ENCODE measurements at regions not wholly inside any gene's neighbourhood (a gene's known extent, or its start where the extent isn't known, plus 50 kb on each side); places are given as distances from the start of the nearest gene placed in this dataset.

GRCh38 chr11:91174734-91175133, 951.9 kb upstream of the CHORDC1 start:
- no peak for ATAC-seq (replicated peaks in 1 of 2)
- Mint-ChIP-seq H3K4me3 (no peak overlapping the region), H3K9me3 (peaks cover 8 to 13% of the 10 kb centered on the region in 2 donors), H3K27ac (no peak overlapping the region), H3K4me1 (ENCODE audit: low read depth) (no peaks in the 10 kb centered on the region), H3K36me3 (ENCODE audit: insufficient read depth in 2 of 2) (no peaks in the 10 kb centered on the region), H3K27me3 (ENCODE audit: low read depth) (no peaks in the 10 kb centered on the region)
- no peak for DNase-seq

GRCh38 chr11:91174193-91174592, 951.3 kb upstream of the CHORDC1 start:
- H3K27me3 Mint-ChIP-seq (ENCODE audit: low read depth), result no peaks in the 10 kb centered on the region
- DNase-seq, result no peak
- no peak overlapping the region for H3K4me3 Mint-ChIP-seq
- H3K36me3 Mint-ChIP-seq (ENCODE audit: insufficient read depth in 2 of 2), result no peaks in the 10 kb centered on the region
- H3K27ac Mint-ChIP-seq, result no peak overlapping the region
- peaks cover 8 to 13% of the 10 kb centered on the region in 2 donors for H3K9me3 Mint-ChIP-seq
- ATAC-seq (replicated peaks in 1 of 2), result no peak
- H3K4me1 Mint-ChIP-seq (ENCODE audit: low read depth), result no peaks in the 10 kb centered on the region

- Mint-ChIP-seq H3K36me3 (ENCODE audit: insufficient read depth in 2 of 2) (no peaks in the 10 kb centered on the region), H3K4me1 (ENCODE audit: low read depth) (no peaks in the 10 kb centered on the region), H3K27me3 (ENCODE audit: low read depth) (no peaks in the 10 kb centered on the region), H3K27ac (no peak overlapping the region), H3K4me3 (no peak overlapping the region), H3K9me3 (peaks cover 8 to 13% of the 10 kb centered on the region in 2 donors)
- ATAC-seq (replicated peaks in 1 of 2) (no peak), DNase-seq (no peak)
Measured at GRCh38 chr11:91173701-91174100, 950.9 kb upstream of the CHORDC1 start.

- Mint-ChIP-seq H3K9me3 (peaks cover 8 to 9% of the 10 kb centered on the region in 2 donors), H3K27ac (no peak overlapping the region), H3K27me3 (ENCODE audit: low read depth) (no peaks in the 10 kb centered on the region), H3K36me3 (ENCODE audit: insufficient read depth in 2 of 2) (no peaks in the 10 kb centered on the region), H3K4me3 (no peak overlapping the region), H3K4me1 (ENCODE audit: low read depth) (no peaks in the 10 kb centered on the region)
- no peak for ATAC-seq (replicated peaks in 1 of 2)
- no peak for DNase-seq
Measured at GRCh38 chr11:91170711-91171110, 947.9 kb upstream of the CHORDC1 start.

DNA sequence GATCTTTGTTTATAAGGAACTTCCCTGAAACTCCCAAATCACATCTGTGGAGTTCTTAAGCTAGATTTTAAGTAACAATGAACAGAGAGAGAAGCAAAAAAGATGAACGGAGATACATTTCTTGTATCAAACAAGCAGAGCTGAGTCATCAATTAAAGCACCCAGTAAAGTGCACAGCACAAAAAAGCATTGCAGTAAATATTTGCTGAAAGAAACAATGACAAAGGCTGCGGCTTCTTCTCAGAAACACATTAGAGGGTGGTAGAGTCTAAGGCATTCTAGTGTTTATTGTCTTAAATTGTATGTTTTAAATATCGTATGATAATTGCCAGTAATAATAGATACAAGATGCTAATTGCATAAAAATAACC, 941.6 kb upstream of the CHORDC1 start:
- no peak for DNase-seq
- Mint-ChIP-seq H3K4me1 (ENCODE audit: low read depth) (no peaks in the 10 kb centered on the region), H3K9me3 (peaks cover 2 to 6% of the 10 kb centered on the region in 2 donors), H3K4me3 (no peak overlapping the region), H3K27me3 (ENCODE audit: low read depth) (no peaks in the 10 kb centered on the region), H3K27ac (no peak overlapping the region), H3K36me3 (ENCODE audit: insufficient read depth in 2 of 2) (no peaks in the 10 kb centered on the region)
- ATAC-seq (replicated peaks in 1 of 2), result no peak

DNA sequence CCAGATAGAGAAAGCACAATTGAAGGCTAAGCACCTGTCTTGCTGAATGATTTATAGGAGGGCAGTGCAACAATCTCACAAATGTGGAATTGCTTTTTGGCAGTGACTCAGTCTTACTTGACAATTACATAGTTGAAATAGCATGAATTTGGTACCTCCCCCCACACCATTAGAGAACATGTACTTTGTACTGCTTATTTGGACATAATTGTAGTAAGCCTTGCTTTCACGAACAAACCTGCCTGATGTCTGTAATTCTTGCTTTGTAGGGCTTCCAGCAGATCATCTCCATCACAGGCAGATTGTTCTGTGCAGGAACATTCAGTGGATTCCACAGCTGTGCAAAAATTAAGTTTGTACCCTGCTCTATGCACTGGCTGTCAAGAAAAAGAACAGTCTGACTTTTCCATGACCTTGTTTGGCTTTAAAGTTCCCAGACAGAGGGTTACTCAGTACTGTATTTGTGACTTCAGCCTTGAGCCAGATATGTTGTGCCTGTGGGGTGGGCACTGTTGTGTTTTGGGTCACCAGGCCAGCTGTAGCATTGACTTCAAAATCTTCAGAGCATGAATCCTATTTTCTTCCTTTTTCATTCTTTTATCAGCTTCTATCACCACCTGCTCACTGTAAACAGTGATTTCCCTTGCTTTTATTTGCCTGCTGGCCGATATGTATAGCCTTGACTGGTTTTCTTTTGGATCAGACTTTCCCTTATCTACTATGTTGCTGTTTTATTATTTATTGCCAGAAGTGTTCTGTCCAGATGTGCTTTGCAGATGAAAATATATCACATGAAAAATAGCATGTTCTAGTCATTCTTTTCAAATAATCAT, 941.0 kb upstream of the CHORDC1 start:
- Mint-ChIP-seq H3K27ac (no peak overlapping the region), H3K4me1 (ENCODE audit: low read depth) (no peaks in the 10 kb centered on the region), H3K4me3 (no peak overlapping the region), H3K27me3 (ENCODE audit: low read depth) (no peaks in the 10 kb centered on the region), H3K9me3 (peaks cover 2 to 6% of the 10 kb centered on the region in 2 donors), H3K36me3 (ENCODE audit: insufficient read depth in 2 of 2) (no peaks in the 10 kb centered on the region)
- no peak for ATAC-seq (replicated peaks in 1 of 2)
- no peak for DNase-seq

DNA sequence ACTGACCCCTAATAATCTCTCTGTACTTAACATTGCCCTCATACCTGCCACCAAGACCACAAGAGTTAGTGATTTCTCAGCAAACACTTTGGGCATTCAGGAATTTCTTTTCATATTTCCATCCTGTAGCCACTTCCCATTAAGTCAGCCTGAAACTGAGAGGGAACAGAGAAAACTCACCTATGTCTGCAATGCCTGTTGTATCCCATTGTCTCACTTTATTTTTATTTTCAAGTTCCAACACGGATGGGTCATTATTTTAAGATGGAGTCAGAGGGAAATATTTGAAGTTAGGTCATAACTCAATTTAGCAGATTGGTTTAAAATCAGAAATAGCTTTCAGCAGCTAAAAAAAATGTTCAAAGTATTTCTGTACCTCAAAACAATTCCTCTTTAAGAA, 937.8 kb upstream of the CHORDC1 start:
- no peaks in the 10 kb centered on the region for H3K4me1 Mint-ChIP-seq (ENCODE audit: low read depth)
- DNase-seq, result no peak
- H3K4me3 Mint-ChIP-seq, result no peak overlapping the region
- no peak for ATAC-seq (replicated peaks in 1 of 2)
- H3K9me3 Mint-ChIP-seq, result peaks cover 2 to 6% of the 10 kb centered on the region in 2 donors
- H3K27ac Mint-ChIP-seq, result no peak overlapping the region
- H3K27me3 Mint-ChIP-seq (ENCODE audit: low read depth), result no peaks in the 10 kb centered on the region
- H3K36me3 Mint-ChIP-seq (ENCODE audit: insufficient read depth in 2 of 2), result no peaks in the 10 kb centered on the region

DNA sequence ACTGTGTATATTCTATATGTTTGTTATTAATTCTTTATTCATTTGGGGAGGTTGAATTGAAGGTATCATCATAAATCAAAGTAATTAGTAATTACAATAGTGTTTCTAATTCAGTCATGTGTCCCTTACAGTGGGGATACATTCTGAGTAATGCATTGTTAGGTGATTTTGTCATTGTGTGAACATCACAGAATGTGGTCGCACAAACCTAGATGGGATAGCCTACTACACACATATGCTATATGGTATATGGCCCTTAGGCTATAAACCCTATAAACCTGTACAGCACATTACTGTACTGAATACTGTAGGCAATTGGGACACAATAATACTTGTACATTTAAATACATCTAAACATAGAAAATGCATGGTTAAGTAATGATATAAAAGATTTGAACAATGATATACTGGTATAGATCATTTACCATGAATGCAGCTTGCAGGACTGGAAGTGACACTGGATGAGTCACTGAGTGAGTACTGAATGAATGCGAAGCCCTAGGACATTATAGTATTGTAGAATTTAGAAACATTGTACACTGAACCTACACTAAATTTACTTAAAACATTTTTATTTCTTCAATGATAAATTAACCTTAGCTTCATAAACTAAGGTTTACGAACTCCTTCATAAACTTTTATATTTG, 936.2 kb upstream of the CHORDC1 start:
- Mint-ChIP-seq H3K36me3 (ENCODE audit: insufficient read depth in 2 of 2) (no peaks in the 10 kb centered on the region), H3K27ac (no peak overlapping the region), H3K4me1 (ENCODE audit: low read depth) (no peaks in the 10 kb centered on the region), H3K9me3 (peaks cover 2% of the 10 kb centered on the region in 2 donors), H3K27me3 (ENCODE audit: low read depth) (no peaks in the 10 kb centered on the region), H3K4me3 (no peak overlapping the region)
- DNase-seq, result no peak
- no peak for ATAC-seq (replicated peaks in 1 of 2)

- no peaks in the 10 kb centered on the region for H3K4me1 Mint-ChIP-seq (ENCODE audit: low read depth)
- ATAC-seq (replicated peaks in 1 of 2) (no peak), DNase-seq (no peak)
- H3K9me3 Mint-ChIP-seq, result peaks cover 2% of the 10 kb centered on the region in 2 donors
- no peaks in the 10 kb centered on the region for H3K27me3 Mint-ChIP-seq (ENCODE audit: low read depth)
- H3K36me3 Mint-ChIP-seq (ENCODE audit: insufficient read depth in 2 of 2), result no peaks in the 10 kb centered on the region
- no peak overlapping the region for H3K4me3 Mint-ChIP-seq
- no peak overlapping the region for H3K27ac Mint-ChIP-seq
Measured at GRCh38 chr11:91158297-91158696, 935.4 kb upstream of the CHORDC1 start.

DNA sequence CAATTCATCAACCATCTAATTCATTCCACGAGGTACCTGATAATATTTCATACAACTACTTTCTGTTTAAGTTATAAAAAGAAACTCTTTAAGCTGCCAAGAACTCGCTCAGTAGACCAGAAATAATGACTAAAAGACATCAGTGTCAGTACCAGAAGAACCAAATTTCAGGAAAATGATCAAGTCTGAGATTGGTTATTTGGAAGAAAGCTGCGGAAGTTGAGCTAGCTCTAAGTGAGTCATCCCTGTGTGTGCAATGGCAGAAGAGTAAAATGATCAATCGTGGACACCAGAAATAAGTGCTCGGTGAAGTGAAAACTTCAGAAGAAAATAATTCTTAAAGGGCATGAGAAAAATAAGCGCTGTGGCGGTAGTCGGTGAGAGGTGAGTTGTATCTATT, 933.2 kb upstream of the CHORDC1 start:
- no peak for ATAC-seq (replicated peaks in 1 of 2)
- no peak for DNase-seq

DNA sequence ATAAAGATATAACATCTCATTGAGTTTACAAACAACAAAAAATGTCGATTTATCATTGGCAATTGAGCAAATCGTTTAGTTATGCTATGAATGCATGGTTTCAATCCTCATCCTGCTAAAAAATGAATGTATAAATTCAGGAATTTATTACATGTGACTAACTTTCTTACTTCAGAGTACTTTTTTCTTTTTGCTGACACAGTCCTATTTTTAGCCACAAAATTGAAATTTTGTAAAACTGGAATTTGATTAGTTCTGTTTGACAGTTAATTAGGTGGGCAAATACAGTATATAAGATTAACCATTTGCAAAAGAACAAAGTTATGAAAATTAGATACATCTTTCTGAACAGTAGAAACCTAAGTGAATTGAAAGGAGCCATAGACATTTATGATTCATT, 925.0 kb upstream of the CHORDC1 start:
- Mint-ChIP-seq H3K9me3 (peaks cover 12 to 16% of the 10 kb centered on the region in 2 donors), H3K4me1 (ENCODE audit: low read depth) (no peaks in the 10 kb centered on the region), H3K27ac (no peak overlapping the region), H3K27me3 (ENCODE audit: low read depth) (no peaks in the 10 kb centered on the region), H3K36me3 (ENCODE audit: insufficient read depth in 2 of 2) (peaks cover 0 to 1% of the 10 kb centered on the region in 2 donors), H3K4me3 (no peak overlapping the region)
- DNase-seq (no peak), ATAC-seq (replicated peaks in 1 of 2) (no peak)

More for the DNA sequence above, 933.2 kb upstream of the CHORDC1 start:
- Mint-ChIP-seq H3K4me3 (no peak overlapping the region), H3K27ac (no peak overlapping the region), H3K27me3 (ENCODE audit: low read depth) (no peaks in the 10 kb centered on the region), H3K4me1 (ENCODE audit: low read depth) (no peaks in the 10 kb centered on the region), H3K9me3 (peaks cover 6 to 11% of the 10 kb centered on the region in 2 donors), H3K36me3 (ENCODE audit: insufficient read depth in 2 of 2) (peaks cover 0 to 4% of the 10 kb centered on the region in 2 donors)

GRCh38 chr11:91141655-91142054, 918.8 kb upstream of the CHORDC1 start:
- H3K4me3 Mint-ChIP-seq, result no peak overlapping the region
- H3K4me1 Mint-ChIP-seq (ENCODE audit: low read depth), result no peaks in the 10 kb centered on the region
- no peak for DNase-seq
- H3K9me3 Mint-ChIP-seq, result peaks cover 10 to 16% of the 10 kb centered on the region in 2 donors
- peaks cover 0 to 2% of the 10 kb centered on the region in 2 donors for H3K36me3 Mint-ChIP-seq (ENCODE audit: insufficient read depth in 2 of 2)
- no peaks in the 10 kb centered on the region for H3K27me3 Mint-ChIP-seq (ENCODE audit: low read depth)
- no peak for ATAC-seq (replicated peaks in 1 of 2)
- H3K27ac Mint-ChIP-seq, result no peak overlapping the region

DNA sequence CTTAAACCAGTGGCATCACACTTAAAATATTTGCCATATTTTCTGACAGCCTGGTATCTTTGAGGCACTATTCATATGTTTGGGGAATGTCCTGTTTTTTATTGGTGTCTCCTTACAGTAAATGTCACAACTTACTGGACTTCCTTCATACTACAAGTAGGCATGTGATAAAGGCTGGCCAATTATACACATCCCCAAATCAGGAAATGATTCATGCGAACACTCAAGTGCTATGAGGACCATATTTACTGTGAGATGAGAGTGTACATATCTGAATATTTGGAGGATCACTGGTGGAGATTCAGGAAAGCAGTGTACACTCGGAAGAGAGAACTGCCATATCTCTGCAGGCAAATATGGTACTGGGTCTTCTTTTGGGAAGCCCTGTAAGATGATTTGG, 913.8 kb upstream of the CHORDC1 start:
- Mint-ChIP-seq H3K9me3 (peaks cover 9 to 10% of the 10 kb centered on the region in 2 donors), H3K4me1 (ENCODE audit: low read depth) (no peaks in the 10 kb centered on the region), H3K27me3 (ENCODE audit: low read depth) (no peaks in the 10 kb centered on the region)

More for the DNA sequence above, 913.8 kb upstream of the CHORDC1 start:
- H3K36me3 Mint-ChIP-seq (ENCODE audit: insufficient read depth in 2 of 2), result peaks cover 0 to 2% of the 10 kb centered on the region in 2 donors
- no peak overlapping the region for H3K27ac Mint-ChIP-seq
- DNase-seq, result no peak
- ATAC-seq (replicated peaks in 1 of 2), result no peak
- H3K4me3 Mint-ChIP-seq, result no peak overlapping the region

Measured in activated T-cell treated with anti-CD3 and anti-CD28 coated beads, Interleukin-2, amount 50 U/mL, for 72 hours (primary cell).